ENCODE measurements at regions not wholly inside any gene's neighbourhood (a gene's known extent, or its start where the extent isn't known, plus 50 kb on each side); places are given as distances from the start of the nearest gene placed in this dataset.

GRCh38 chr4:173821876-173822275, 291.8 kb upstream of the HAND2 start:
- TF ChIP-seq ZFX (IDR thresholded peaks at IDR 0.05; ENCODE audit: borderline replicate concordance) (no peak), CTCF (IDR thresholded peaks at IDR 0.05) (no peak)

GRCh38 chr4:173821036-173821435, 291.0 kb upstream of the HAND2 start:
- TF ChIP-seq CTCF (IDR thresholded peaks at IDR 0.05) (no peak), ZFX (IDR thresholded peaks at IDR 0.05; ENCODE audit: borderline replicate concordance) (no peak)
- no peak overlapping the region for H3K27ac ChIP-seq

More at GRCh38 chr4:173821876-173822275, 291.8 kb upstream of the HAND2 start:
- H3K27ac ChIP-seq = no peak overlapping the region

GRCh38 chr4:173807347-173807746, 277.3 kb upstream of the HAND2 start:
- TF ChIP-seq ZFX (IDR thresholded peaks at IDR 0.05; ENCODE audit: borderline replicate concordance) = no peak
- no peak for TF ChIP-seq CTCF (IDR thresholded peaks at IDR 0.05)
- H3K27ac ChIP-seq = no peak overlapping the region

- H3K27ac ChIP-seq = no peak overlapping the region
- TF ChIP-seq ZFX (IDR thresholded peaks at IDR 0.05; ENCODE audit: borderline replicate concordance) (no peak), CTCF (IDR thresholded peaks at IDR 0.05) (no peak)
Observed at GRCh38 chr4:173805884-173806283, 275.9 kb upstream of the HAND2 start.

- TF ChIP-seq CTCF (IDR thresholded peaks at IDR 0.05) (no peak), ZFX (IDR thresholded peaks at IDR 0.05; ENCODE audit: borderline replicate concordance) (no peak)
- no peak overlapping the region for H3K27ac ChIP-seq
Observed at GRCh38 chr4:173802662-173803022, 272.6 kb upstream of the HAND2 start.

GRCh38 chr4:173801876-173802661, 272.0 kb upstream of the HAND2 start:
- H3K27ac ChIP-seq = no peak overlapping the region
- TF ChIP-seq CTCF (IDR thresholded peaks at IDR 0.05) (no peak), ZFX (IDR thresholded peaks at IDR 0.05; ENCODE audit: borderline replicate concordance) (no peak)

- TF ChIP-seq CTCF (IDR thresholded peaks at IDR 0.05) (no peak), ZFX (IDR thresholded peaks at IDR 0.05; ENCODE audit: borderline replicate concordance) (no peak)
- no peak overlapping the region for H3K27ac ChIP-seq
Observed at GRCh38 chr4:173801361-173801760, 271.3 kb upstream of the HAND2 start.

Measured in 22Rv1 (cell line).